ENCODE measurements at regions not wholly inside any gene's neighbourhood (a gene's known extent, or its start where the extent isn't known, plus 50 kb on each side); places are given as distances from the start of the nearest gene placed in this dataset.
A peak's percentile ranks its signal among the peaks of the same experiment; 100 is the strongest.

DNA sequence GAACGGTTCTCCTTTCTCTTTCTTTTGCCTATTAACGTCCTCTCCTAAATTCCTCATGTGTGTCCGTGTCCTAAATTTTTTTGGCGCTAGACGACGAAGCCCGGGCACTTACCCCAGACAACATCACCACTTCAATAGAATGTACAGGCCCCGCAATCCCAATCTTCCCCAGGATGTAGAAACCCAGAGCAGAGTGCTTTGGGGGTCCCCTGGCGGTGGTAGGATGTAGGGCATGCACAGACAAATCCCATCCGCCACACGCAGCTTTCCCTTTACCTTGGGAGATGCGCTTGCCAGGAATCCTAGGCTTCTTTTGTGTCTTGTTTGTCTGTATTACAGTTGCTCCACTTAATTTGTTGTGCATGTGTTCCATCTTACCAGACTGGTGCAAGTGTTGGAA lies 417.3 kb upstream of the ARID1B start:
- peak; percentile 40 for DNase-seq (ENCODE audit: low spot score)

DNA sequence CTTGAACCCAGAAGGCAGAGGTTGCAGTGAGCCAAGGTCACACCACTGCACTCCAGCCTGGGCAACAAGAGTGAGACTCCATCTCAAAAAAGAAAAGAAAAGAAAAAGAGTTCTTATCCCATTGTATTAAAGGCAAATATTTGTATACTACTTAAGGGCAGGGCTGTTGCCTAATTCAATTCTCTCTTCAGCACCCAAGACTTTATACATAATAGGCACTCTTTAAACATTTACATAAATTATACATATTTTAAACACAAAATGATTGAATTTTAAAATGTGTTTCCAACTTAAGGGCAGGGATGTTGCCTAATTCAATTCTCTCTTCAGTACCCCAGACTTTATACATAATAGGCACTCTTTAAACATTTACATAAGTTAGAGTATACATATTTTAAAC lies 424.3 kb upstream of the ARID1B start:
- no peak for DNase-seq (ENCODE audit: low spot score)

DNA sequence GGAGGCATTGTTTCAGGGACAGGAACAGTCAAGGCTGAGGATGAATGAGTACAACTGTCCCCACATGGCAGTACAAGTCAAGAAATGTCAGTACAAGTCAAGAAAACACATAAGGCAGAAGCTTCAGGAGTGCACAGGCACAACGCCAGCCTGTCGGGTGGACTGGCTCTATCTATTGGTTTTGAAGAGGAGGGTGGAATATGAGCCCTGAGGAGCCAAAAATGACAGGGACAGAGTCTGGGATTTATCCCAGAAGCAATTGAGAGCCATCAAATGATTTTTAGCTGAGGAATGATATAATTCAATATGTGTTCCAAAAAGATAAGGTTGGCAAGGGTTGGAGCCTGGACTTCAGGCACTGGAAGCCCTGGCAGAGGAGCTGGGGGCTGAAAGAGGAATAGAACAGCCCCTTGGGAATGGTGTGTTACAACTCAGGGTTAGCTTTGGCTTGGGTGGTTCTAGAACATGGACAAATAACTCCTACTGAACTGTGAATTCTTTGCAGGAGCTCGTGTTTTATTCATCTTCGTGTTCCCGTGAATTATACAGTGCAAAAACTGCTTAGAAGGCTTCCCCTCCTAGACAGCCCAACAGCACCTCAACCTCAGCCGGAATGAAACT lies 425.7 kb upstream of the ARID1B start:
- no peak for DNase-seq (ENCODE audit: low spot score)

DNA sequence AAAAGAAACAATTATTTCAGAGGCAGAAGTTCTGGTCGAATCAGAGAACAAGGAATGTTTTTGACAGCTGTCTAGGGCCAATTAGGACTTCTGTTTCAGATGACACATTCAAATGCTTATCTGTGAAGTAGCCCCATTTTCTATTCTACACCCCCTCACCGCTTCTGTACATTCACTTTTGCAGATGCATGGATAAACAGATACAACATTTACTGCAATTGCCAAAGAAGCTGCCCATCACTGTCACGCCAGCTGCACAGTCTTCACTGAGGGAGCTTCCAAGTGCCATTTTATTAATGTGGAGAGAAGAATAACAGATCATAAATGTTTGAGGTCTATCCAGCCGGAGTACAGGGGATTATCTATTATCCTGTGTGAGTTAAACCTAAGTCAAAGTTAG lies 426.8 kb upstream of the ARID1B start:
- no peak for DNase-seq (ENCODE audit: low spot score)

DNA sequence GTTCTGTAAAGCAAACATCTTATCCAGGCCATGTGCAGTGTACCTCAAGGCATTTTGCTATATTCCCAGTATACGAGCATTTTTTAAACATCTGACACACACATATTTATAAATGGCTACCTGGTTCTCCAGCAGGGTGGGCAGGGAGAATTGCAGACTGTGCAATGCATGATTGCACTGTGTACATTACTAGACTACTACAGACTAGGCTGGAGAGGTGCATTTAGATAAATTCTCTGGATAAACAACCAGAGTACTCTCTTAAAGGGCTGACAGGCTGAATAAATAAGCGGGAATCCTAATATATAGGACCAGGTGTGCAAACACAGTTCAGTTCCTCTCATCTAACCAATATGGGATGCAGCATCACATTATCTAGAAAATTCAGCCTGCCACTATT lies 428.3 kb upstream of the ARID1B start:
- DNase-seq (ENCODE audit: low spot score) = no peak

DNA sequence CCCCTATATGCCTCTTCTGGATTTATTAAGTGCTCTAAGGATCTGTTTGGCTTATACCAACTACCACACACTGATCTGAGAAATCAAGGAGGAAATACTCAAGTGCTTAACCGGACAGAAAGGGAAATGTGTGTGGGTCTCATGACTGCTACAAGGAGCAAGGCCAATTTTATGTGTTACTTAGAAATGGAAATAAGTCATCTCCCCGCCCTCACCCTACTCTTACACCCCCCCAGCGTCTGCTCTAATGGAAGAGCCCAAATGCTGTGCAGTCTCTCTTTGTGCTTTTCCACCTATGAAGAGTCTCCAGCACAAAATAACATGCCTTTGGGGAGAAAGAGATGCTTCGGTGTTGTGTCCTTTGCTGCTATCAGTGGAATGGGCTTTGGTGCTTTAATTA lies 428.8 kb upstream of the ARID1B start:
- DNase-seq (ENCODE audit: low spot score) = no peak

DNA sequence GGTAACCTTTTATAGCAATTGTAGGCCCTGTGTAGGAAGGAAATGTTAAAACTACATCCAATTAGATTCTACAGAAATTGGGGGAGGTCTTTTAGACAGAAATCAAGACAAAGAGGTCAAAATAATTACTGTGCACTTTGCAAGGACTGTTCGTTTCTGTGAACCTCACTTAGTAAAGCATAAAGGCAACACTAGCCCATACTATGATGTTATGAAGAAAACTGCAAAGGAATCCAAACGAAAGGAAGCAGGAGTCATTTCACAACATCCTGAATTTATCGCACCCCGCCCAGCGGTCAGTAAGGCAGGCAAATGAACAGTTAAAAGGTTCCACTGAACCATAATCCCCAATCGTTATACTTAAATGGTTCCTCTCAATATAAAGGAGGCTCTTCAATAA lies 429.5 kb upstream of the ARID1B start:
- DNase-seq (ENCODE audit: low spot score) = no peak

DNA sequence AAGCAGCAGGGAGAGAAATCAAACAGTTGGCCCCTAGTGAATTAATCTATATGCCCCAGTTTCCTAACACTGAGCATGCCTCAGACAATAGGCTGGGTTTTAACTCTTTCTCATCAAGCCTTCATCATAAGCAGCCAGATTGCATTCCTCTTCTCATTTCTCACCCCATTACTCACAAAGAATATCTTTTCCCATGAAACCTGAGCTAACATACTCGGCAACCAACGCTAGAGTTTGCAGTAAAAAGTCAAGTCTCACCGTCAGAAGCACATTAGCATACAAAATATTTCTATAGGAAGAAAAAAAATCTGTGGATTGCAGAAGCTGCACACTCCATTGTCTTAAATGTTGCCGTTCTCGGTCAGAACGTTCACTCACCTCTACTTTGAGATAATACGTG lies 429.9 kb upstream of the ARID1B start:
- DNase-seq (ENCODE audit: low spot score) = no peak

DNA sequence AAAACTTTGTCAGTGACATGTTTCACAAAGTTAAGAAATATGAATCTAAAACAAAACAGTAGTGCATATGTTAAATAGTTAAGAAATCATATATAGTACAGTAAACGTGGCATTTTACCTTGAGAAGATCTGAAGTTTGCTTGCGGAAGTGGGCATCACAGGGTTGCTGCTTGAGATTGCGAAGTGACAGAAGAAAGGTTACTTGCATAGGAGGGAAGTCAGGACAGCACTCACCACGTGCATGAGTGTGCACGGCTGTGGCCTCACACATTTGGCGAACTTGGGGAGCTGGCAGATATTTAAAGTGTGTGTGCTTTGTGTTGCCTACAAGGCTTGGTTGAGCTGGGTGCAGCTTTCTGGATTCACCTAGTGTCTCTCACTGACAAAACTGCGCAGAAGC lies 431.5 kb upstream of the ARID1B start:
- no peak for DNase-seq (ENCODE audit: low spot score)

DNA sequence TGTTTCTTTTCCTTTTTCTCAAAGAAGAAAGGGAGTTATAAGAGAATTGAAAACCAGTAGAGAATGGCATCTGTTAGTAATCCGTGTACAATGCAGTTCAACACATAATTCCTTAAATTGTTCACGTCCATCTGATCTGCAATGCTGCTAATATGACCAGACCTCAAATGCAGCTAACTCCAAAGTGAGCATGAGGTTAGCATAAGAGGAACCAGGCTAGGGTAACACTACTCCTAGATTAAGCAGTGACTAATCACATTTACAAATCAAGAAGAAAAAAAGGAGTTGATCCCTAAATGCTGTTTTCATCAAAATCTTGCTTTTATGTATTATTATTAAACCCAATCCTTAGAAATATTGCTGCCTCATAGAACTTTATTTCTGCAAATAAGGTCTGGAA lies 432.7 kb upstream of the ARID1B start:
- no peak for DNase-seq (ENCODE audit: low spot score)

DNA sequence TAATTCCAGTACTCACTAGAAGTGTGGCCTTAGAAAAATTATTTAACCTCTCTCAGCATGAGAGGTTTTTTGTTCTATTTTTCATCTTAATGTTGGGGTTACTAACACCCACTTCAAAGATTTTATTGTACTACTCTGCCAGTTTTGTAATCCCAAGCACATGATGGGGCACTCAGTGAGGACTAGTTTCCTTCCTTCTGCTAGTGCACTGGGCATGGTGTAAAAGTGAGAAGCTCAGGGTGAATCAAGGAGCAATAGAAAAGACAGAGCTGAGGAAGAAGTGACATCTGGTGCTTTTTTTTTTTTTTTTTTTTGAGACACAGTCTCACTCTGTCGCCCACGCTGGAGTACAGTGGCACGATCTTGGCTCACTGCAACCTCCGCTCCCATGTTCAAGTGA lies 439.4 kb upstream of the ARID1B start:
- DNase-seq (ENCODE audit: low spot score) = no peak

DNA sequence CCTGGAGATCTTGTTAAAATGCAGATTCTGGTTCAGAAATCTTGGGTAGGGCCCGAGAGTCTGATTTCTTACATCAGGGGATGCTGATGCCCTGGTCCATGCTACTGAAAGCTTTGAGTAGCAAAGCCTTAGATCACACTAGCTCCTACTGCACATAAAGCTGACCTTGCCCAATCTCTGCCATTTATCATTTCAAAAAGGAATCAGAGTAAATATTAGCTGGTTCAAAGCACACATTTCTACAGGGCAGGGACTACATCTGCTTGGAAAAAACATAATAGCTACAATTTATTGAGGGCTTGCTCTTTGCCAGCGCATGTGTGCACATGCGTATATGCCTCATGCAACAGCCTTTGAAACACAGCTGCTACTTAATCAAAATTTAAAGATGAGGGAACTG lies 440.4 kb upstream of the ARID1B start:
- DNase-seq (ENCODE audit: low spot score) = no peak

DNA sequence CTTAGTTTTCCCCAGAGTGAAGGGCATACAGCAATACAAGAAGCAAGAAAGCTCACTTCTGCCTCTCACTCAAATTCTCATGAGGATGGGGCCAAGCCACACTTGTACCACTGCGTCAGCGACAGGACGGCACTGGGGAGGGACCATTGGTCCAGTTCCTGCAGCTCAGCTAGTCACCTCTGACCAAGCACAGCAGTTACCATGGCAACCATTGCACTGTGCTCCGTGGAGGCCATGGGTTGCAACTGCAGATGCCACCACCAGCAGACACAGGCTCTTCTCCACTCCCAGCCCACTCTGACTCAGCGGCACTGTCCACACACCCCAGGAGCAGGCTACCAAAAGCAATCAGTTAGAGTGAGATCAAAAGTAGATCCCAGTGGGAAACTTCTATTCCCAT lies 441.1 kb upstream of the ARID1B start:
- DNase-seq (ENCODE audit: low spot score) = peak; percentile 18

DNA sequence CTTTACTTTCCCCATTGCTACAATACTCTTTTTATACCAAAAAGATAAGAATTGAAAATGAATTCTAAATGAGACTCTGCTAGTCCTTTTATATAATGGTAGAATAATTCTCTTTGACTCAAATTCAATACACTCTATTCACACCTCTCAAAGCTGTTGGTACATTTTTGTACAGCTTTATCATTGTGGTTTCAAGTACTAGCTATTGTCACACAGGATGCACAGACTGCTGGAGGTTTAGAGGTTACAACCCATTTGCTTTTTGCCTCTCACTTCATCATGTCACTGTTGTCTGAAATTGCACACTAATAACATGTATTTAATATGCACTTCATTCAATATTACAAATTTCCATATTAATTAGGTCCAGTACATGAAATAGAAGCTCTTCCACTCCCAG lies 442.2 kb upstream of the ARID1B start:
- DNase-seq (ENCODE audit: low spot score) = no peak

DNA sequence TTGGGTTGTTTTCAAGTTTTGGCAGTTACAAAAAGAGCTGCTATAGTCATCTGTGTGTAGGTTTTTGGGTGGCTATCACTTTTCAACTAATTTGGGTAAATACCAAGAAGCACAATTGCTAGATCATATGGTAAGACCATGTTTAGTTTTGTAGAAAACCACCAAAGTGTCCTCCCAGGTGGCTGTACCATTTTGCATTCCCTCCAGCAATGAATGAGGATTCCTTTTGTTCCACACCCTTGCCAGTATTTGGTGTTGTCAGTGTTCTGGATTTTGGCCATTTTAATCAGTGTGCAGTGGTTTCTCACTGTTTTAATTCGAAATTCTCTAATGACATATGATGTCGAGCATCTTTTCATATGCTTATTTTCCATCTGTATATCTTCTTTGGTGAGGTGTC lies 457.5 kb upstream of the ARID1B start:
- no peak for DNase-seq (ENCODE audit: low spot score)

DNA sequence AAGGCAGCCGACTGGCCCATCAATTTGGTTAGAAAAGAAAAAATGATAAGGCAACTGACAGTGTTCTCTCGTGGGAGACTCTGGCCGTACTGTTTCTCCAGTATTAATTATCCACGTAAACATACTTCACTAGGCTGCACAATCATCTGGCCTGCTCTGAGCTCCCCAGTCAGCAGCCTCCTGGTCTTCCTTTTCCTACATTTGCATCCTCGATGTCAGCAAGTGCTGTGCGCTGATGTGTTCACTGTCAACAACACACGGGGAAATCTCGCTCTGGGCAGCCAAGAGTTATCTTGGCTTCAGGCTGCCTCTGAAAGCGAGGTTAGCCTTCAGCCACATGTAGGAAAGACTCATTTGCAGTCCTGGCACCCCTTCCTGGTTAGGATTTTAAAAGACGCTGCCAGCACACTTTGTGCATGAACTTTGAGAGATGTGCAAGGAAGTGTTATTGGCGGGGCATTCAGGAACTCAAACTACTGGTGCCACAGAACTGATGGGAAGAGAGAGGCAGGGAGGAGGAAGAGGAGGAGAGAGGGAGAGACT lies 460.5 kb upstream of the ARID1B start:
- no peak for DNase-seq (ENCODE audit: low spot score)

DNA sequence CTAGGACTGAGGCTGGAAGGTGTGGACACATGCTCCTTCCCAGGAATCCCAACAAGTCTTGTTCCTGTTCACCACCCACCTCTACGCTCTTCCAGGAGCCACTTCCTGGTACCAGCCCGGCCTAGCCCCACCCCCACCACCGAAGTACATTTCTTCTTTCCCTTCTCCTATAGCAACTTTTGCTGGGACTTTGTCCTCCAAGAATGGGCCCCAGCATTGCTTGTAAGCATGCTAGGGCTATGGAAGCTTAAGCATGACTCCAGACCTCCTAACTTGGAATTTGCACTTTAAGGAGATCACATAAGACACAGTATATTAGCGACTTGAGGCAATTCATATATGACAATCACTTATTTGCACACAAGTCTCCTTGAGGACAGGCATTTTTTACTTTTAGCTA lies 462.0 kb upstream of the ARID1B start:
- DNase-seq (ENCODE audit: low spot score) = no peak

DNA sequence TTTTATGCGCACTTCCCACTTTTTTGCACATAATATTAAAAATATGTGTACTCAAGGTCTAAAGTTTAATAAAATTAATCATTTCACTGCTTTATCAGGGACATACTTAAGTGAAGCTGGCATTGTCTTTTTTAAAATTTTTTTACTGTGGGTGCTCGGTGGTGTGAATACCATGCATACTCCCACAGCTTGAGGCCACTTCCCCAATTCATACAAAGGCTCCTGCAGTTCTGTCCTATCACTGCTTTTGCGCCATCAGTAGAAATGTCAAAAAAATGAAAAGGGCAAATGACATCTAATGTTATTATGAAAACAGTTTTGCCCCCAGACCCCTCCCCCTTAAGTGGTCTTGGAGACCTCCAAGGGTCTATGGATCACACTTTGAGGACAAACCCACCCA lies 464.1 kb upstream of the ARID1B start:
- DNase-seq (ENCODE audit: low spot score) = no peak

DNA sequence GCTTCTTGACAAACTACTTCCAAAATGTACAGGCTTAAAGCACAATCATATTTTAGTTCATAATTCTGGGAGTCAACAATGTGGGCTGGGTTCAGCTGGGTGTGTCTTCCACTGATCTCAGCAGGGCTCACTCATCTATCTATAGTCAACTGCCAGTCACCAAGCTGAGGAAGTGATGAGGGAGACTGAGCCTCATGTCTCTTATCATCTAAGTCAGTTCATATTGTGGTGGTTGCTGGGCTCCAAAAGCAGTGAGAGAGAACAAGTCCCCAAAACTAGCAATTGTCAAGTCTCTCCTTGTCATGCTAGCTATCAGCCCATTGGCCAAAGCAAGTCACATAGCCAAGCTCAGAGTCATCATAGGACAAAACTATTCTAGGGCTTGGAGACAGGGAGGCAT lies 465.9 kb upstream of the ARID1B start:
- no peak for DNase-seq (ENCODE audit: low spot score)

DNA sequence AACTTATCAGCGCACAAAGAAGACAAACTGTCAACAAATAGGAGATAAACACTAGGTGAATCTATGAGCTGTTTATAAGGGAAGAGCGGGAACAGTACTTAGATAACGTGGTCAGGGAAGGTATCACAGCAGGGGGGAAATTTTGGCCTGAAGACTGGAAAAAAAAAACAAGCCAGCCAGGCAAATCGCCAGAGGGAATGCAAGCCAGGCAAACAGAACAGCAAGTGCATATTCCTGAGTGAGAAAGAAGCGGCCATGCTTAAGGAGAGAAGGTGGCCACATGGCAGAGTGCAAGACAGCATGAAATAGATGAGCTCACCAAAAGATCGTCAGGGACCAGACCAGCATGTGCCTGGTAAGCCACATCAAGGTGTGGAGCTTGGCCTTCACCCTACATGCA lies 466.5 kb upstream of the ARID1B start:
- DNase-seq (ENCODE audit: low spot score) = no peak

DNA sequence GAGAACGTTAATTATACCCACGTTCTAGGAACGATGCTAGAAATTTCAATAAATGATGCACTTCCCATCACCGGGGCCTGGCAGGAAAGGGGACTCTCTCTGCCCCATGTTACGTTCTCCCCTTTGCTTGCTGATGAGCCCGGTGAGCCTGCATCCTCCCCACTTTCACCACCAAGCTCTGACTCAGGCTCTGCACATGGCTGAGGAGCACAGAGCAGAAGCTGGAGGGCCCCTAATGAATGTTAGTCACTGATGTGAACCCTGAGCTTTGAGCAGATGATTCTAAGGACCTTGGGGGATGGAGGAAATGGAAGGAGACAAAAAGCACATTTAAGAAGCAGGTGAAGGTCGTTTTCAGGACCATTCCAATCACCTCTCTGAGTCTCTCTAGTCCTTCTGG lies 468.2 kb upstream of the ARID1B start:
- no peak for DNase-seq (ENCODE audit: low spot score)

DNA sequence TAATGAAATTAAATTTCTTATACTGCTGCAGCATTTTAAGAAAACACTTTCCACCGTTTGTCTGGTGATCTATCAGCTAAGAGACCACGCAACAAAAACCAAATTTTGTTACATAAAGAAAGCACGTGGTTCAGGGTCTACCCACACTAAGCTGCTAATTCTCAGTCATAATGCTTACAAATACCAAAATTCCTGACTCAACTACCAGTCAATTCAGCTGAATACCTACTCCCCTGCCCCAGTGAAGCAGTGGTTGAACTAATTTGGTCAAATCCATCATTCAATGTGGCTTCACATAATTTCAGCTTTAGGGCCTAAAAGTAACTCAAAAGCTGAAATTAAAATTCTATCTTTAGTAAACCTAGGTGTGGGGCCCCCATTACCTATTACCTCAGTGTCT lies 468.6 kb upstream of the ARID1B start:
- no peak for DNase-seq (ENCODE audit: low spot score)

DNA sequence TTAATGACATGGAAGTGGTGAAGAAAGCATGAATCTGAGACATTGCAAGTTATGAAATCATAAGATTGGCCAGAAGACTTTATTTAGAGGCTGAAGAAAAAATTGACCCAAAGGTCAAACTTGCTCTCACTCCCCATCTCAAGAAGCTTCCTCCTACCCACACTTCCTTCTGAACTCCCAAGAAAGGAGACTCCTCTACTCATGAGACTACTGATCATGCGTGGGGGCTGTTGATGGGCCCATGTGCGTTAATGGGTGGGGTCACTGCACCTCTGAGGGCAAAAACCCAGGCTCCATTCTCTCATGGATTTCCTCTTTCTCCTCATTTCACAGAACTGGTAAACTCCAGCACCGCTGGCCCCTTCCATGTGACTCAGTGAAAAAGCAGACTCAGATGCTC lies 470.6 kb upstream of the ARID1B start:
- no peak for DNase-seq (ENCODE audit: low spot score)

DNA sequence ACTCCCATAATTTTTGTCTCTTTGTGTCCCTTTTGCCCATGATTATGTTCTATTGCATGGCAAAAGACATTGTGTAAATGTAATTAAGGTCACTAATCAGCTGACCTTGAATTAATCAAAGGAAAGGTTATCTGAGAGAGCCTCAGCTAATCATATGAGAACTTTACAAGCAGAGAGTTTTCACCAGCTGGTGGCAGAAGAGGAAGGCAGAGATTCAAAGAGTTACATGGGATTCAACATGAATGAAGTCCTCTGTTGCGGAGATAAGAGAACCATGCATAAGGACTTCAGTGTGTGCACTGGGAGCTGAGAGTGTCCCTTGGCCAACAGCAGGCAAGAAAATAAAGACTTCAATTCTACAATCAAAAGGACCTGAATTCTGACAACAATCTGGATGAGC lies 494.1 kb upstream of the ARID1B start:
- no peak for DNase-seq (ENCODE audit: low spot score)

DNA sequence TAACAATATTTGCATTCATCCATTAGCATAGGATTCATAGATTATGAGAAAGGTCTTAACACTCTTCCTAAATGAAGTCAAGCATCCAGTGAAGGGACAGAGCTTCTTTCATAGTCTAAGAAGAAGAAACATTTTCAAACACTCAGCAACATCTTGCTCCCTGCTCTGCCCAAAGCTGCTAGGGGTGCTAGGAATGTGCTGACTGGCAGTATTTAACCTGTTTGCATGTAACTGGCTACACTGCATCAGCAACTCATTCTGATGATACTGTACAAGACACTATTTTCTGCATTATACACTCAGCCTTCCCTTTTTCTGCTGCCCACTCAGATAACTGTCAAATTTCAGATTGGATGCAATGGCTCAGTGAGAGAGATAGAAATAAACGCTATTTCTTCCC lies 495.1 kb upstream of the ARID1B start:
- DNase-seq (ENCODE audit: low spot score) = no peak
